SJSA1 (cell line): ENCODE measurements at regions not wholly inside any gene's neighbourhood (a gene's known extent, or its start where the extent isn't known, plus 50 kb on each side); places are given as distances from the start of the nearest gene placed in this dataset.

Source experiments
- DNase-seq, 2 experiments: peaks; one replicate each; pipeline ENCODE4 v3.0.0-alpha.2; 2015 to 2020; ENCODE audit warnings: low spot score in 2 of 2, low read depth in 1 of 2
- H3K27ac ChIP-seq: fragments of 250-450 bp; sonication (Bioruptor Pico); 2 replicates; pipeline ENCODE4 v1.5.1; 2020; ENCODE audit warnings: mild to moderate bottlenecking, moderate library complexity
- H3K27me3 ChIP-seq: fragments of 250-450 bp; sonication (Bioruptor Pico); replicated peaks from 2 replicates; pipeline ENCODE4 v1.5.1; 2020; ENCODE audit warnings: mild to moderate bottlenecking, moderate library complexity
- H3K36me3 ChIP-seq: fragments of 250-450 bp; sonication (Bioruptor Pico); 2 replicates; pipeline ENCODE4 v1.5.1; 2020; ENCODE audit warnings: mild to moderate bottlenecking
- H3K4me1 ChIP-seq: fragments of 250-450 bp; sonication (Bioruptor Pico); replicated peaks from 2 replicates; pipeline ENCODE4 v1.6.1; 2021; ENCODE audit warnings: mild to moderate bottlenecking
- H3K4me3 ChIP-seq: fragments of 250-450 bp; sonication (Bioruptor Pico); 2 replicates; pipeline ENCODE4 v1.5.1; 2020; ENCODE audit warnings: mild to moderate bottlenecking
- H3K9me3 ChIP-seq: fragments of 250-450 bp; sonication (Bioruptor Pico); replicated peaks from 2 replicates; pipeline ENCODE4 v1.5.1; 2020; ENCODE audit warnings: mild to moderate bottlenecking

DNA sequence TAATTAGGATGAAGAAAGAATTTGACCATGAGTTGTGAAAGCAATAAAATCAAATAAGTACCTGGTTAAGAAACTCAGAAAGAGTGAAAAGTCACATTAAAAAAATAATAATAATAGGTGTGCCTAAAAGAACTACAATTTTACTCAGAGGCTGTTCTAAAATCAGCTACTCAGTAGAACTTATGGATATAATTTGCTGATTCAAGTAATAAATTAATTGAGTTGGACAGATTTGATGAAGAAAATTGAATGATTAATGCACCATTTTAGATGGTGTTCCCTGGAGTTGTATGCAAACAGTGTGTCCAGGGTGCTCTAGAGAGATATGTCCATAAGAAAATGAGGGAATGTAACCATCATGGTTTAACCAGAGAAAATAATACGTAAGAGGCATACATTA lies 2852.5 kb downstream of the PCDH9 start:
- no peak overlapping the region for H3K4me3 ChIP-seq
- H3K27ac ChIP-seq = no peak overlapping the region
- no peaks in the 10 kb centered on the region for H3K27me3 ChIP-seq
- no peaks in the 10 kb centered on the region for H3K4me1 ChIP-seq
- DNase-seq = no peak
- H3K36me3 ChIP-seq = no peaks in the 10 kb centered on the region
- no peaks in the 10 kb centered on the region for H3K9me3 ChIP-seq

DNA sequence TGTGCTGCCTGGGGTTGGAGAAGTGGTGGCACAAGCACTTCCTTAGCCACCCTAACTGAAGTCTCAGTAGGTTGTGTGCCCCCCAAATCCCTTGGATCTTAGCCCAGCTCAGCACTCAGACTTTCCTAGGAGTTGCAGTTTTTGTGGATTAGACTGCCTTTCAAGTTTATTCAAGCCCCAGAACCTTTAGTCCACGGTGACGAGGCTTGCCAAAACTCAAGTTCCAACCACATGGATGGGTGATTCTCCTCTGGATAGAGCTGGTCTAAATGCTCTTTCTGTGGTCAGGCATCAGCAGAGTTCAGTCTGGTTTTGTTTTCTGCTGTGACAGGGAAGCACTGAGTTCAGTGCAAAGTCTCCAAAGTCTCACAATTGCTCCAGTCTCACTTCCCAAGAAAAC lies 2858.7 kb downstream of the PCDH9 start:
- no peaks in the 10 kb centered on the region for H3K27me3 ChIP-seq
- H3K27ac ChIP-seq = no peak overlapping the region
- DNase-seq = no peak

DNA sequence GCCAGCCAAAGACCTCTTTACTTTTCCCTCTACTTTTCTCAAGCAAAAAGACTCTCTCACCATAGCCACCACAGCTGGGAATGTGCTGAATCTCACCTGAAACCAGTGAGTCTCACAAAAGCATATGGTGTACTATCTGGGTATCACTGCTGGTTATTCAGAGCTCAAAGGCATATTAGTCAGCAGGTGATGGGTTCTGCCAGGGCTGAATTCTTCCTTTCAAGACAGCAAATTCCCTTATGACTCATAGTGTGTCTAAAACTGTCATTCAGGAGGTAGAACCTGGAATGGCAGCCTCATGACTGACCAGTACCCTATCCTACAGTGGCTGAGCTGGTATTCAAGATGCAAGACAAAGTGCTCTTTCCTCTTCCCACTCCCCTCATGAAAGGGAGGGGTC lies 2859.1 kb downstream of the PCDH9 start:
- H3K27ac ChIP-seq = no peak overlapping the region

More for the DNA sequence above, 2858.7 kb downstream of the PCDH9 start:
- Histone ChIP-seq H3K9me3 (no peaks in the 10 kb centered on the region; the same call in 1 of the 2 replicates), H3K4me1 (no peaks in the 10 kb centered on the region), H3K36me3 (no peaks in the 10 kb centered on the region), H3K4me3 (no peak overlapping the region)

DNA sequence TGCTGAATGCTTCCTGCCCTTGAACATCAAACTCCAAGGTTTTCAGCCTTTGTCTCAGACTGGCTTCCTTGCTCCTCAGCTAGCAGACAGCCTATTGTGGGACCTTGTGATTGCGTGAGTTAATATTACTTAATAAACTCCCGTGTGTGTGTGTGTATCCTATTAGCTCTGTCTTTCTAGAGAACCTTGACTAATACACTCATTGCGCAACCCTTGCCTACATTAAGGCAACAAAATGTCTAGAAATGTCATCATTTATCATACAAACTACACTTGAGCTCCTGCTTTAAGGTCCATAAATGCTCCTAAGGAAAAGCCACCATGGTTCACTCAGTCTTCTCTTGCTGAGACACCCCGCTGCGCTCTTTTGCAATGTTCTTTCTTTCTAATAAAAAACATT lies 2861.0 kb downstream of the PCDH9 start:
- no peak for DNase-seq
- Histone ChIP-seq H3K27ac (no peak overlapping the region), H3K36me3 (no peaks in the 10 kb centered on the region), H3K4me3 (no peak overlapping the region), H3K27me3 (no peaks in the 10 kb centered on the region), H3K9me3 (no peaks in the 10 kb centered on the region; the same call in 1 of the 2 replicates), H3K4me1 (no peaks in the 10 kb centered on the region)

More for the DNA sequence above, 2859.1 kb downstream of the PCDH9 start:
- Histone ChIP-seq H3K4me1 (no peaks in the 10 kb centered on the region), H3K36me3 (no peaks in the 10 kb centered on the region), H3K4me3 (no peak overlapping the region), H3K9me3 (no peaks in the 10 kb centered on the region; the same call in 1 of the 2 replicates), H3K27me3 (no peaks in the 10 kb centered on the region)
- DNase-seq = no peak

DNA sequence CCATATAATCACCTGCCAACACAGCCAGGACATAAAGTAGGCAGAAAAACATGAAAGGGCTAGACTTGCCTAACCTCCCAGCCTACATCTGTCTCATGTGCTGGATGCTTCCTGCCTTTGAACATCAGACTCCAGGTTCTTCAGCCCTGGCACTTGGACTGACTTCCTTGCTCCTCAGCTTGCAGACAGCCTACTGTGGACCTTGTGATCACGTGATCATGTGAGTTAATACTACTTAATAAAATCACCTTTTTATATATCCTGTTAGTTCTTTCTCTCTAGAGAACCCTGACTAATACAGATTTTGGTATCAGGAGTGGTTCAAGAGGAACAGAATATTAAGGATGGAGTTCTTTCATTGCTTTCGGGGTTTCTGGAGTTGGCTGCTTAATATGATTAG lies 2867.6 kb downstream of the PCDH9 start:
- no peaks in the 10 kb centered on the region for H3K9me3 ChIP-seq
- H3K27ac ChIP-seq = no peak overlapping the region
- H3K36me3 ChIP-seq = no peaks in the 10 kb centered on the region
- no peaks in the 10 kb centered on the region for H3K4me1 ChIP-seq
- DNase-seq = no peak
- H3K27me3 ChIP-seq = no peaks in the 10 kb centered on the region
- no peak overlapping the region for H3K4me3 ChIP-seq

DNA sequence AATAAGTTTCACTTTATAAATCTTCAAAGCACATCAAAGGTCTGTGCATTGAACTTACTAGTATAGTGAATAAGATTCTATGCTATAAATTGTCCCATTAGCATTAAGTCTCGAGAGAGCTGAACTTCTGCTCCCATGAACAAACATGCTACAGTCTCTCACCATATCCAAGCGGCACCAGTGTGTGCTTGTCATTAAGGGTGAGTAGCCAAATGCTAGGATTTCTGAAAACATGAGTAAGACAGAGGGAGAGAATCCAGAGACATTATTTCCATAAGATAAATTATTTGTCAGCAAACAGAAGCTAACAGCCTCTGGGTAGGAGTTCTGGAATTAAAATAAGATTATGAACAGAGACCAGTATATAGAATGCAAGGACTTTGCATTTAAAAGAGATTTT lies 2882.5 kb downstream of the PCDH9 start:
- Histone ChIP-seq H3K4me1 (no peaks in the 10 kb centered on the region), H3K9me3 (no peaks in the 10 kb centered on the region), H3K27ac (no peak overlapping the region), H3K4me3 (no peak overlapping the region), H3K27me3 (no peaks in the 10 kb centered on the region), H3K36me3 (no peaks in the 10 kb centered on the region)
- no peak for DNase-seq

DNA sequence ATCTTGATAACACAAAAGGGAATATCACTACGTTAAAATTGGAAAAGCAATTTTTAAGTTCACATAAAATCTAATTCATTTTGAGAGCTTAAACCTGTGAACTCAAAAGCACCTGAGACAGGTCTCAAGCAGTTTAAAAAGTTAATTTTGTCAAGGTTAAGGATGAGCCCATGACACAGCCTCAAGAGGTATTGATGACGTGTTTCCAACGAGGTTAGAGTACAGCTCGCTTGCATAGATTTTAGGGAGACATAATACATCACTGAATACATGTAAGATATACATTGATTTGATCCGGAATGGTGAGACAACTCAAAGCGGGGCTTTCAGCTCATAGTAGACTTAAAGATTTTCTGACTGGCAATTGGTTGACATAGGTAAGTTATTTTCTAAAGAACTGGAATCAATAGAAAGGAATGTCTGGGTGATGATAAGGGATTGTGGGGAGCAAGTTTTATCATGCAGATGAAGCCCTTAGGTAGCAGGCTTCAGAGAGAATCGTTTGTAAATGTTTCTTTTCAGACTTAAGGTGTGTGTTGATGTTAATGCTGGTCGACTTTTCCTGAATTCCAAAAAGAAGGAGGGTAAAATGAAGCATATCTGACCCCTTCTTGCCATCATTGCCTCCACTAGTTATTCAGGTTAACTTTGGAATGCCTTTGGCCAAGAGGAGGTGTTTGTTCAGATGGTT lies 2890.6 kb downstream of the PCDH9 start:
- Histone ChIP-seq H3K27me3 (no peaks in the 10 kb centered on the region), H3K36me3 (no peaks in the 10 kb centered on the region), H3K4me1 (no peaks in the 10 kb centered on the region), H3K4me3 (no peak overlapping the region), H3K9me3 (no peaks in the 10 kb centered on the region), H3K27ac (no peak overlapping the region)
- DNase-seq = no peak

DNA sequence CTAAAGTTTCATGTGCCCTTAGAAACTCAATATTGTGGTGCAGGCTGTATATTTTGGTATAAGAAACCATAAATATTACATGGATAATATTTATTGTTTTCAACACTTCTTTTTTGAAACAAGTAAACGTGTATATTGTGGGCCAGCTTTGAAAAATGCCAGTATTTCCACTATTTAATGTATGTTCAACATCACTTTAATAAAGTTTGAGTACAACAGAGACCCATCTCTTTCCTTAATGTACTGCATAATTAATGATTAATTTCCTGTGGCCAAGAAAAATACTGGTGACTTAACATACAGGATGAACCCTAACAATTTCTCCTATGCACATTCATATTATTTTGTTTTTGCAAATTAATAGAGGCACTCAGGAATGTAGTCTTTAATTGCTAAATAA lies 2891.5 kb downstream of the PCDH9 start:
- Histone ChIP-seq H3K4me3 (no peak overlapping the region), H3K27ac (no peak overlapping the region), H3K27me3 (no peaks in the 10 kb centered on the region), H3K36me3 (no peaks in the 10 kb centered on the region), H3K9me3 (no peaks in the 10 kb centered on the region), H3K4me1 (no peaks in the 10 kb centered on the region)
- no peak for DNase-seq

DNA sequence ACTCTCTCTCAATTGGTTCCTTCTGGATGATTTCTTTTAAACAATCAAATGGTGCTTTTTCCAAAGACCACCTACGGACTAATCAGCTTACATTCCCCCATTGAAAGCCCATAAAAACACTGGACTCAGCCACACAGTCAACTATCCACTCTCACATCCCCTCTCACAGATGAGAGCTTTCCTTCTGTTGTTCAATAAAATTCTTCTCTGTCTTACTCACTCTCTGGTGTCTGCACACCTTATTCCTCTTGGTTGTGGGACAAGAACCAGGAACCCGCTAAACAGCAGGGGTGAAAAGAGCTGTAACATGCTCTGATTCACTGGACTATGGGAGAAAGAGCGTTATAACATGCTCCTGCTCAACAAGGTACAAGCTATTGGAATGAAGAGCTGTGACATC lies 2896.2 kb downstream of the PCDH9 start:
- Histone ChIP-seq H3K9me3 (no peaks in the 10 kb centered on the region), H3K4me1 (no peaks in the 10 kb centered on the region), H3K27me3 (no peaks in the 10 kb centered on the region), H3K27ac (no peak overlapping the region), H3K36me3 (no peaks in the 10 kb centered on the region), H3K4me3 (no peak overlapping the region)
- no peak for DNase-seq

DNA sequence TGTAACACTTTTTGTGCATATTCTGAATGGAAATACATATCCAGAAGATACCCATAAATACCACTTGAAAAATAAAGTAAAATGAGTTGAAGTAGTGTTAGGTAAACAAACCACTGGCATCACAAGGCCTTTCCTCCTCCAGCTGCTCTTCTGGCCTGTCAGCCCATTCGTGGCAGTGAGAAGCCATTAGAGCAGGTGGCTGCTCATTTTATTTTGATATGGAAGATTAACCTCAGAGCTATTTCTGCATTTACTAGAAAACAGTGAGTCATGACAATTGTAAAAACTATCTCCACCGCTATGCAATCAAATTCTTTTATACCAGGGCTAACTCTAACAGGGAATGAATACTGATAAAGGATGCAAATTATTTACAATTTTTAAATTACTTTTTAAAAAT lies 2898.1 kb downstream of the PCDH9 start:
- H3K9me3 ChIP-seq = no peaks in the 10 kb centered on the region
- H3K36me3 ChIP-seq = no peaks in the 10 kb centered on the region
- no peaks in the 10 kb centered on the region for H3K4me1 ChIP-seq
- no peak overlapping the region for H3K27ac ChIP-seq
- H3K4me3 ChIP-seq = no peak overlapping the region
- DNase-seq = no peak
- H3K27me3 ChIP-seq = no peaks in the 10 kb centered on the region

DNA sequence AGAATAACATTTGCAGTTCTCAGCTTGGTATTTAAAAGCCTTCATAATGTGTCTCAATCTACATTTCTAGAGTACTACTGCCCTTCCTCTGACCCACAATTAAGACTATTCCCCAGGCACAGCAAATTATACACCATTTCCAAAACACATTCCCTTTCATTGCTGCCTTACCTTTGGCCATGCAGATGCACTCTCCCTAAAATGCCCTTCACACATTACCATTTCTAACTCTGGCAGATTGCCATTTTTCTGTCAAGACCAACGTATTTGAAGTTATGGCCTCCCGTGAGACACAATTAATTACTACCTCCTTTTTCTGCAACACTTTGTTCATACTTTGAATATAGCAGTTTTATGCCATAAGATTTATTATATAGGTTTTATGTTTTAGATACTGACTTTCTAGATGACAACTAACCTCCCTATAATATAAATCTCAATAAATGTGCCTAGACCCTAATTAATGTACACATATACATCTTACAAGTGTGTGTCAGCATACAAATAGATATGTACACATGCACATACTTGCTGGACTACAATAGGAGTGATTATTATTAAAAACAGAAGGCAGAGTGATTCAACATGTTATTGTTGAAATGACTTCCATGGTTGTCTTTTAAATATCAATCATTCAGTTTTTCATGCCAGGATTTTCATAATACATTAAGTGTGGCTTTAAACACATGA lies 2902.5 kb downstream of the PCDH9 start:
- Histone ChIP-seq H3K36me3 (no peaks in the 10 kb centered on the region), H3K27me3 (no peaks in the 10 kb centered on the region), H3K4me1 (no peaks in the 10 kb centered on the region), H3K27ac (no peak overlapping the region), H3K9me3 (no peaks in the 10 kb centered on the region), H3K4me3 (no peak overlapping the region)
- no peak for DNase-seq

DNA sequence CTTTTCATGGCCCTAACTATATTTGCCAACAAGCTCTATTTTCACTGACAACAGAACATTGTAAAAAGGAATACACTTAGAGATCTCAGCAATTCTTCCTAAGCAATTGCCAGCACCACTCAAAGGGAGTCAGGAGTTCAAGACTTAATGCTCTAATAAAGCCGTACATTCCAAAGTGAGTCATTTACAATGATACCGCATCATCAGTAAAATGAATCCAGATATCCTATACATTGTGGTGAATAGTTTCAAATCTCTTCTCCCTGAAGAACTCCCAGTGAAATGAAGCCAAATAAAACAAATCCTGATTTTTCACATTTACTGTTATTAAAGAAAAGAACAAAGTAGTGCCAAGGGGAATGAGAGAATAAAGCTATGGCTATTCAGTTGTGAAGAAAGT lies 2898.7 kb upstream of the PCDH20 start:
- H3K27ac ChIP-seq = no peak overlapping the region
- DNase-seq = no peak

DNA sequence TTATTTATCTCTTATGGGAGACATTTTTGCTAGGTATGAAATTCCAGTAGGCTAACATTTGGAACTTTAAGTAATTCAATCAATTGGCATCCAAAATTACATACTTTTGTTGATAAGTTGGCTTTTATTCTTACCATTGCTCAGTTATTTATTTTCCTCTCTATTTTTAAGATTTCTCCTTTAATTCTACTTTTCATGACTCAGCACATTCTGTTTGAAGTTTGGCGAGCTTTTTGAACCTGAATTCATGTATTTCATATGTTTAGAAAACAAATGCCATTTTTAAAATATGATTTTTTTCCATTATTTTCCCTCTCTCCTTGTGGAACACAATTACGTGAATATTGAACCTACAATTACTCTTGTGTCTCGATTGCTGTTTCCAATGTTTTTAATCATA lies 2896.3 kb upstream of the PCDH20 start:
- no peak overlapping the region for H3K4me3 ChIP-seq
- no peaks in the 10 kb centered on the region for H3K4me1 ChIP-seq
- no peaks in the 10 kb centered on the region for H3K27me3 ChIP-seq
- H3K27ac ChIP-seq = no peak overlapping the region
- H3K9me3 ChIP-seq = no peaks in the 10 kb centered on the region
- no peak for DNase-seq
- no peaks in the 10 kb centered on the region for H3K36me3 ChIP-seq

More for the DNA sequence above, 2898.7 kb upstream of the PCDH20 start:
- no peaks in the 10 kb centered on the region for H3K27me3 ChIP-seq
- no peak overlapping the region for H3K4me3 ChIP-seq
- H3K36me3 ChIP-seq = no peaks in the 10 kb centered on the region
- no peaks in the 10 kb centered on the region for H3K9me3 ChIP-seq
- H3K4me1 ChIP-seq = no peaks in the 10 kb centered on the region

DNA sequence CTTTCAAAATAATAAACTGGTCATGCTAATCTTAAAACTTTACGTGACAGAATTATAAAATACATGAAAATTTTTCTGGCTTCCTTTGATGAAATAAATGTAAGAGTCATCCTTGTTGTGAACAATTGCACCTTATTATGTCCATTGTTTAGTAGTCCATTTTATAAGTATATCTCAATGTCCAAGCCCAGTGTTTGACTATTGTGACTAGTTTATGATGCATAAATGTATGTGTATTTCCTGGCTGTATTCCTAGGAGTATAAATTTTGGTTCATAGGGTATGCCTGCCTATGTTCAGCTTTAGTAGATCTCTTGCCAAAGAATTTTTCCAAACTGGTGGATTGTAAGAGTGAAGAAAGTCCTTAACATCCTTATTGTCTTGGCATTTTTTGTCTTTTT lies 2895.5 kb upstream of the PCDH20 start:
- H3K4me3 ChIP-seq = no peak overlapping the region
- no peaks in the 10 kb centered on the region for H3K4me1 ChIP-seq
- H3K27me3 ChIP-seq = no peaks in the 10 kb centered on the region
- no peak for DNase-seq
- H3K9me3 ChIP-seq = no peaks in the 10 kb centered on the region
- H3K27ac ChIP-seq = no peak overlapping the region
- H3K36me3 ChIP-seq = no peaks in the 10 kb centered on the region
